Trophoblast cell (in vitro differentiated cells and primary cell): ENCODE measurements at regions not wholly inside any gene's neighbourhood (a gene's known extent, or its start where the extent isn't known, plus 50 kb on each side); places are given as distances from the start of the nearest gene placed in this dataset.

Source experiments
- DNase-seq, 2 donors: peaks; one replicate each; pipeline ENCODE4 v3.0.0-alpha.2; 2016
- H2AFZ ChIP-seq: 2 replicates; pipeline ENCODE4 v1.6.1; 2013; ENCODE audit warnings: low read length, moderate library complexity, mild to moderate bottlenecking; ENCODE audit not compliant: insufficient read depth, poor library complexity
- H2AK5ac ChIP-seq: 2 replicates; pipeline ENCODE4 v1.6.1; 2013; ENCODE audit warnings: mild to moderate bottlenecking, low read length
- H2BK120ac ChIP-seq: 2 replicates; pipeline ENCODE4 v1.6.1; 2013; ENCODE audit warnings: low read length, mild to moderate bottlenecking, moderate library complexity; ENCODE audit not compliant: insufficient read depth, poor library complexity
- H2BK12ac ChIP-seq: 2 replicates; pipeline ENCODE4 v1.6.1; 2013; ENCODE audit warnings: mild to moderate bottlenecking, low read length, moderate library complexity
- H2BK5ac ChIP-seq: 2 replicates; pipeline ENCODE4 v1.6.1; 2013; ENCODE audit warnings: low read length, low read depth, moderate library complexity, mild to moderate bottlenecking; ENCODE audit not compliant: poor library complexity
- H3K14ac ChIP-seq: 2 replicates; pipeline ENCODE4 v1.6.1; 2013; ENCODE audit warnings: mild to moderate bottlenecking, low read length
- H3K18ac ChIP-seq: 2 replicates; pipeline ENCODE4 v1.6.1; 2013; ENCODE audit warnings: mild to moderate bottlenecking, low read length
- H3K23ac ChIP-seq: 2 replicates; pipeline ENCODE4 v1.6.1; 2013; ENCODE audit warnings: low read length
- H3K27ac ChIP-seq: 2 replicates; pipeline ENCODE4 v1.5.1; 2013; ENCODE audit warnings: low read depth, mild to moderate bottlenecking, inconsistent platforms, low read length, moderate library complexity
- H3K27me3 ChIP-seq: 2 replicates; pipeline ENCODE4 v1.6.1; 2013; ENCODE audit warnings: inconsistent platforms, mild to moderate bottlenecking, low read length, moderate library complexity; ENCODE audit not compliant: insufficient read depth
- H3K36me3 ChIP-seq, 2 experiments: 1 replicate in 1 of 2; 2 replicates in 1 of 2; pipeline ENCODE4 v1.6.1; 2013; ENCODE audit warnings: low read length in 2 of 2, mild to moderate bottlenecking in 2 of 2, moderate library complexity in 1 of 2; ENCODE audit not compliant: insufficient read depth in 2 of 2, control insufficient read depth in 1 of 2
- H3K4ac ChIP-seq: 2 replicates; pipeline ENCODE4 v1.6.1; 2013; ENCODE audit warnings: low read depth, mild to moderate bottlenecking, low read length, moderate library complexity
- H3K4me1 ChIP-seq, 2 experiments: 1 replicate in 1 of 2; 2 replicates in 1 of 2; pipeline ENCODE4 v1.6.1; 2013; ENCODE audit warnings: low read length in 2 of 2, mild to moderate bottlenecking in 2 of 2, moderate library complexity in 1 of 2; ENCODE audit not compliant: insufficient read depth in 2 of 2, control insufficient read depth in 1 of 2
- H3K4me2 ChIP-seq: 2 replicates; pipeline ENCODE4 v1.6.1; 2013; ENCODE audit warnings: inconsistent platforms, mild to moderate bottlenecking, low read length, moderate library complexity
- H3K4me3 ChIP-seq: 2 replicates; pipeline ENCODE4 v1.5.1; 2013; ENCODE audit warnings: mild to moderate bottlenecking, low read depth, low read length, inconsistent platforms
- H3K79me1 ChIP-seq: one replicate; pipeline ENCODE4 v1.6.1; 2013; ENCODE audit warnings: low read length
- H3K79me2 ChIP-seq: 2 replicates; pipeline ENCODE4 v1.6.1; 2013; ENCODE audit warnings: low read length, mild to moderate bottlenecking; ENCODE audit not compliant: control insufficient read depth, insufficient read depth, poor library complexity
- H3K9ac ChIP-seq: 2 replicates; pipeline ENCODE4 v1.6.1; 2013; ENCODE audit warnings: mild to moderate bottlenecking, low read length
- H3K9me3 ChIP-seq: 2 replicates; pipeline ENCODE4 v1.6.1; 2013; ENCODE audit warnings: low read depth, mild to moderate bottlenecking, control low read depth, inconsistent platforms, low read length; ENCODE audit not compliant: insufficient read depth
- H4K12ac ChIP-seq: 2 replicates; pipeline ENCODE4 v1.6.1; 2013; ENCODE audit warnings: low read depth, mild to moderate bottlenecking, low read length, moderate library complexity
- H4K8ac ChIP-seq: 2 replicates; pipeline ENCODE4 v1.6.1; 2013; ENCODE audit warnings: low read depth, mild to moderate bottlenecking, low read length, moderate library complexity
- H4K91ac ChIP-seq: one replicate; pipeline ENCODE4 v1.6.1; 2013; ENCODE audit warnings: low read depth, mild to moderate bottlenecking, low read length, moderate library complexity
- WGBS: extraction: QIAGEN DNeasy Blood & Tissue Kit; methylation state at CpG from one replicate; pipeline ENCODE4 v1.1.7; 2013; ENCODE audit warnings: missing lambda C conversion rate; ENCODE audit not compliant: insufficient read length, insufficient coverage; ENCODE audit errors: extremely low coverage; 5-methylcytosine and 5-hydroxymethylcytosine counted together

DNA sequence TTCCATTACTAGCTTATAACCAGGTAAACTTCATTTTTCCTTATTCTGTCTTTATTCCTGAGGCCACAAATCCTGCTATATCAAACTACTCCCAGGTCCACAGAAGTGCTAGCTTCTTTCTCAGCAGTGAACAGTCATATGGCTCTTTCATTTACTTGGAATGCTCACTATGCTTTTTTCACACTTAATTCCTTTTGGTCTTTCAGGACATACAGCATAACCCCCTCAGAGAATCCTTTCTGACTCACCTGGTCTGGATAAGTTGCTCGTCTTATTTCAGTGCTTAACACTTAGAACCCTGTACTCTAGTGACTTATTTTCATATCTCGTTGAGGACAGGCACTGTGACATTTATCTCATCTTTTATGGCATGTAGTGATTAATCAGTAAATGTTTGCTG, 325.0 kb upstream of the UBE2E3 start:
- Histone ChIP-seq H3K4me1 (no peaks in the 10 kb centered on the region), H3K4me3 (no peak overlapping the region), H2BK12ac (no peak overlapping the region), H3K79me1 (peaks cover 1% of the 10 kb centered on the region), H3K23ac (no peak overlapping the region), H3K4me2 (no peak overlapping the region), H3K36me3 (no peaks in the 10 kb centered on the region), H3K27ac (no peak overlapping the region), H3K27me3 (no peaks in the 10 kb centered on the region), H3K14ac (no peak overlapping the region), H3K18ac (no peak overlapping the region), H3K9me3 (no peaks in the 10 kb centered on the region), H3K9ac (no peak overlapping the region), H4K8ac (no peak overlapping the region), H4K91ac (no peak overlapping the region), H3K79me2 (no peaks in the 10 kb centered on the region), H3K4ac (no peak overlapping the region), H2AK5ac (no peak overlapping the region), H2BK120ac (no peak overlapping the region), H4K12ac (no peak overlapping the region), H2BK5ac (no peak overlapping the region), H2AFZ (no peak overlapping the region)
- peak; percentile 28 to 66 for DNase-seq
- WGBS = no CpG with 5 or more reads among the region's 2 CpGs

DNA sequence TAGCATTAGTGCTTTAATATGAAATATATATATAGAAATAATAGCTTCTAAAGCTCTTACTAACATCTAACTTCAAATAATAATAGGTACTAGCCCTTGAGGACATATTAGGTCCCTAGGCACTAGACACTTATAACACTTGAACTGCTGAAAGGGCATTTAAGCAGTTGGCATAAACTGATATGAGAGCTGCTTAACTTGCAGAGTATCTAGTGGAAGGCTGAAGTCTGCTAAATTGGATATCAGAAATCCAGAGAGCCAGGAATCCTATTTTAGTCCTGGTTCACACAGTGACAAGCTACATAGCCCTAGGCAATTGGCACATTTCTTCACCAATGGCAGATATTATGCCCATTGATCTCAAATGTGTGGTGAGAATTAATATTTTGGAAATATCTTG, 326.9 kb upstream of the UBE2E3 start:
- Histone ChIP-seq H3K4me2 (no peak overlapping the region), H3K23ac (no peak overlapping the region), H2AK5ac (no peak overlapping the region), H3K4ac (no peak overlapping the region), H2BK5ac (no peak overlapping the region), H2BK12ac (no peak overlapping the region), H3K4me1 (no peaks in the 10 kb centered on the region), H3K27ac (no peak overlapping the region), H3K79me2 (no peaks in the 10 kb centered on the region), H2BK120ac (no peak overlapping the region), H3K18ac (no peak overlapping the region), H3K9me3 (no peaks in the 10 kb centered on the region), H4K91ac (no peak overlapping the region), H2AFZ (no peak overlapping the region), H3K36me3 (no peaks in the 10 kb centered on the region), H3K27me3 (no peaks in the 10 kb centered on the region), H3K14ac (no peak overlapping the region), H3K4me3 (no peak overlapping the region), H4K12ac (no peak overlapping the region), H3K79me1 (no peaks in the 10 kb centered on the region), H3K9ac (no peak overlapping the region), H4K8ac (no peak overlapping the region)
- no peak for DNase-seq

DNA sequence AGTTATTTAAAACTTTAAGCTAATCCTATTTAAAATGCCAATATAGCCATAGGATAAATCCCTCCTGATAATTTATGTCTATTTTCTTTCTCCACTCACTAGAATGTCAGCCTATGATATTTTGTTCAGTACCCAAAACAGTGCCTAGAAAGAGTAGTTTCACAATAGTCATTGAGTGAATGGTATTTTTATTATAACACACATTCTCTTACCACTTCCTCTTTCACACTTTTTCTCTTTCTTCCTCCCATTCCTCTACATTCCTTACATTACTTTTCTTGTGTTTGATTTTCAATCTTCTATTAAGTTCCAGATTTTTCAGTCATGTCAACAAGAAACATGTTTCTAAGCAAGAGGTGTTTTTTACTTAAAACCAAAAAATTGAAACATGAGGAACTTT, 327.6 kb upstream of the UBE2E3 start:
- no peak overlapping the region for H3K4me3 ChIP-seq
- no peak overlapping the region for H3K27ac ChIP-seq

DNA sequence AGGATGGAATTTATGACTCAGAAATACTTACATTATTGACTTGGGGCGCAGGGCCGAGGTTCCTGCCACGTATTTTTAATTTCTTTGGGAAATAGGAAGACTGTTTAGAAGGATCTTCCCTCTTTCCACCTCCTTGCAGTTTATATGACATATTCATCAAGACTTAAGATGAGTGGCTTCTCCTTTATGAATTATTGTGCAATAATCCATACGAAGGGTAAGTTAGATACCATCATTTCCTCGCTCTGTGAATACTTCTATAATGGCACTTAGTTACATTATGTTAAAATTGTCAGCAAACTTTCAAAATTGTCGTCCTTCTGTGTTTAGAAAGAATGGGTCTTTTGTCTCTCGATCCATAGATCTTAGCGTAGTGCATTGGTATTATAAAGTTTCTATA, 328.8 kb upstream of the UBE2E3 start:
- no peak overlapping the region for H2BK5ac ChIP-seq

More for the DNA sequence above, 327.6 kb upstream of the UBE2E3 start:
- no peak overlapping the region for H3K23ac ChIP-seq
- no peak overlapping the region for H3K4ac ChIP-seq
- H4K8ac ChIP-seq = no peak overlapping the region
- H4K12ac ChIP-seq = no peak overlapping the region
- no peaks in the 10 kb centered on the region for H3K27me3 ChIP-seq
- H2BK12ac ChIP-seq = no peak overlapping the region
- H3K36me3 ChIP-seq = no peaks in the 10 kb centered on the region
- H2BK5ac ChIP-seq = no peak overlapping the region
- H3K79me2 ChIP-seq = no peaks in the 10 kb centered on the region
- no peaks in the 10 kb centered on the region for H3K4me1 ChIP-seq
- H3K9me3 ChIP-seq = no peaks in the 10 kb centered on the region
- H3K18ac ChIP-seq = no peak overlapping the region
- H3K4me2 ChIP-seq = no peak overlapping the region
- no peak overlapping the region for H2AK5ac ChIP-seq
- no peak overlapping the region for H4K91ac ChIP-seq
- DNase-seq = no peak
- H2BK120ac ChIP-seq = no peak overlapping the region
- no peaks in the 10 kb centered on the region for H3K79me1 ChIP-seq
- no peak overlapping the region for H2AFZ ChIP-seq
- H3K14ac ChIP-seq = no peak overlapping the region
- H3K9ac ChIP-seq = no peak overlapping the region

DNA sequence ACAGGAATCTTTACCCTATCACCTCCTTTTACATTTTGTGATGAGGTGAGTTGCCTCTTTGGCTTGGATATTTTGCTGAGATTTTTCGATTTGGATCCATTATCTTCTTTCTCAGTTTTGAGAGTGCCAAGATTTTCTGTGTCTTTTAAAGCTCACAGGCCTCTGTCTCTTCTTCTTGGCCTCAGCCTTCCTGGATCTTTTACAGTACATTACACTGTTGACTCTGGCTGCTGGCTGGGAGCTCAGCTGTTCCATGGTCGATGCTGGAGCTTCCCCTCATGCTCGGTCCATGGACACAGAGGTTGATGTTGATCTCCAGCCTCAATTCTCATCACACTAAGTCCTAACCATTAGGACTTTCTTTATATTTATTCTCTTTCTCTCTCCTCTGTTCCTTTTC, 332.8 kb upstream of the UBE2E3 start:
- Histone ChIP-seq H4K8ac (no peak overlapping the region), H2AK5ac (no peak overlapping the region), H3K9me3 (no peaks in the 10 kb centered on the region), H3K23ac (no peak overlapping the region), H3K79me2 (no peaks in the 10 kb centered on the region), H2BK5ac (no peak overlapping the region), H4K91ac (no peak overlapping the region), H3K27me3 (no peaks in the 10 kb centered on the region), H3K36me3 (no peaks in the 10 kb centered on the region), H3K9ac (no peak overlapping the region), H3K14ac (no peak overlapping the region), H2AFZ (no peak overlapping the region), H2BK120ac (no peak overlapping the region), H3K4me1 (no peaks in the 10 kb centered on the region), H4K12ac (no peak overlapping the region), H3K4ac (no peak overlapping the region), H2BK12ac (no peak overlapping the region), H3K4me3 (no peak overlapping the region), H3K79me1 (no peaks in the 10 kb centered on the region), H3K27ac (no peak overlapping the region), H3K4me2 (no peak overlapping the region), H3K18ac (no peak overlapping the region)
- WGBS = no CpG with 5 or more reads among the region's 3 CpGs
- no peak for DNase-seq

More for the DNA sequence above, 328.8 kb upstream of the UBE2E3 start:
- no peak for DNase-seq
- Histone ChIP-seq H3K4me1 (no peaks in the 10 kb centered on the region), H3K79me1 (no peaks in the 10 kb centered on the region), H2AFZ (no peak overlapping the region), H3K9ac (no peak overlapping the region), H2BK120ac (no peak overlapping the region), H3K4ac (no peak overlapping the region), H4K8ac (no peak overlapping the region), H3K36me3 (no peaks in the 10 kb centered on the region), H3K27ac (no peak overlapping the region), H3K4me2 (no peak overlapping the region), H4K91ac (no peak overlapping the region), H2BK12ac (no peak overlapping the region), H3K23ac (no peak overlapping the region), H2AK5ac (no peak overlapping the region), H3K14ac (no peak overlapping the region), H4K12ac (no peak overlapping the region), H3K18ac (no peak overlapping the region), H3K79me2 (no peaks in the 10 kb centered on the region), H3K4me3 (no peak overlapping the region), H3K27me3 (no peaks in the 10 kb centered on the region), H3K9me3 (no peaks in the 10 kb centered on the region)
- WGBS = no CpG with 5 or more reads among the region's 8 CpGs
